ENCODE measurements at regions not wholly inside any gene's neighbourhood (a gene's known extent, or its start where the extent isn't known, plus 50 kb on each side); places are given as distances from the start of the nearest gene placed in this dataset.

- TF ChIP-seq CTCF (IDR thresholded peaks at IDR 0.05 in 8 of 11, conservative IDR thresholded peaks at IDR 0.05 in 3 of 11) (no peak), POLR2A (IDR thresholded peaks at IDR 0.05) (no peak)
Measured at GRCh38 chr3:148265841-148266240, 431.9 kb upstream of the AGTR1 start.
